GM12891 (cell line): ENCODE measurements at regions not wholly inside any gene's neighbourhood (a gene's known extent, or its start where the extent isn't known, plus 50 kb on each side); places are given as distances from the start of the nearest gene placed in this dataset.

ENCODE experiments used
- POLR2A ChIP-seq: IDR thresholded peaks from 2 replicates; pipeline ENCODE4 v1.6.1; 2011; ENCODE audit warnings: low read depth, low read length, control low read depth
- POLR2AphosphoS5 ChIP-seq: IDR thresholded peaks from 2 replicates; pipeline ENCODE4 v1.6.1; 2011; ENCODE audit warnings: low read depth, low read length, control low read depth
- SPI1 ChIP-seq: IDR thresholded peaks from 2 replicates; pipeline ENCODE4 v1.6.1; 2011; ENCODE audit warnings: low read depth, low read length, control low read depth

DNA sequence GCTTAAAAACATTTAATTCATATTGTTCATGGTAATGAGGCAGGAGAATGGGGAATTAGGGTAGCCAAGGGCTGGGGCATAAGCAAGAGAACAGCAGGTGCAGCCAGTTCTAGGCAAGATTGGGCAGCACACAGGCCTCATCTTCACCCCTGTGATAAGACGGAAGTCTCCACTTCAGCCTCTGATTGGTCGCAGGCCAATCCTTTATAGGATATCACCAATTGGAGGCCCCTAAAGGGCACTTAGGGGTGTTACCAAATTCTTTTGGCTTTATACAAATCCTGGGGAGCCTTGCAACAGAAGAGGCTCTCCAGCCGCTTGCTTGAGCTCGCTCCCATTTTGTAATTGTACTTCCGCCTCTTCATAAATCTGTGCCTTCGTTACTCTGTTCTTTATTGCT lies 231.1 kb downstream of the REEP3 start:
- no peak for TF ChIP-seq POLR2A
- TF ChIP-seq POLR2AphosphoS5: no peak
- TF ChIP-seq SPI1: no peak
